ENCODE measurements at regions not wholly inside any gene's neighbourhood (a gene's known extent, or its start where the extent isn't known, plus 50 kb on each side); places are given as distances from the start of the nearest gene placed in this dataset.

- H3K4me3 ChIP-seq (ENCODE audit: low read depth, low read length) = no peak overlapping the region
- DNase-seq (ENCODE audit: low read depth) = peak; percentile 38
- TF ChIP-seq CTCF (conservative IDR thresholded peaks at IDR 0.05; ENCODE audit: low read depth, low read length) = peak; percentile 75
These were observed 359.7 kb upstream of the ROPN1 start for GRCh38 chr3:124351430-124352148.

GRCh38 chr3:124352149-124352539 lies 360.2 kb upstream of the ROPN1 start:
- no peak for TF ChIP-seq CTCF (conservative IDR thresholded peaks at IDR 0.05; ENCODE audit: low read depth, low read length)
- H3K4me3 ChIP-seq (ENCODE audit: low read depth, low read length) = no peak overlapping the region
- DNase-seq (ENCODE audit: low read depth) = no peak

- no peak for DNase-seq (ENCODE audit: low read depth)
- H3K4me3 ChIP-seq (ENCODE audit: low read depth, low read length) = no peak overlapping the region
- TF ChIP-seq CTCF (conservative IDR thresholded peaks at IDR 0.05; ENCODE audit: low read depth, low read length) = no peak
These were observed 361.8 kb upstream of the ROPN1 start for GRCh38 chr3:124353691-124354090.

GRCh38 chr3:124354150-124354549 lies 362.2 kb upstream of the ROPN1 start:
- no peak overlapping the region for H3K4me3 ChIP-seq (ENCODE audit: low read depth, low read length)
- TF ChIP-seq CTCF (conservative IDR thresholded peaks at IDR 0.05; ENCODE audit: low read depth, low read length) = no peak
- DNase-seq (ENCODE audit: low read depth) = no peak

GRCh38 chr3:124358156-124358555 lies 366.2 kb upstream of the ROPN1 start:
- no peak for TF ChIP-seq CTCF (conservative IDR thresholded peaks at IDR 0.05; ENCODE audit: low read depth, low read length)
- no peak overlapping the region for H3K4me3 ChIP-seq (ENCODE audit: low read depth, low read length)
- no peak for DNase-seq (ENCODE audit: low read depth)

GRCh38 chr3:124360155-124360554 lies 368.2 kb upstream of the ROPN1 start:
- no peak for TF ChIP-seq CTCF (conservative IDR thresholded peaks at IDR 0.05; ENCODE audit: low read depth, low read length)
- no peak for DNase-seq (ENCODE audit: low read depth)
- no peak overlapping the region for H3K4me3 ChIP-seq (ENCODE audit: low read depth, low read length)

- TF ChIP-seq CTCF (conservative IDR thresholded peaks at IDR 0.05; ENCODE audit: low read depth, low read length) = no peak
- no peak for DNase-seq (ENCODE audit: low read depth)
- H3K4me3 ChIP-seq (ENCODE audit: low read depth, low read length) = no peak overlapping the region
These were observed 368.6 kb upstream of the ROPN1 start for GRCh38 chr3:124360563-124360962.

Data from epithelial cell of proximal tubule (primary cell).